GM19025 (cell line): ENCODE measurements at regions not wholly inside any gene's neighbourhood (a gene's known extent, or its start where the extent isn't known, plus 50 kb on each side); places are given as distances from the start of the nearest gene placed in this dataset.

ENCODE experiments used
- ATAC-seq: cut with Tn5 transposase; IDR thresholded peaks from one replicate; pipeline ENCODE4 v1.9.1; 2021; ENCODE audit warnings: mild to moderate bottlenecking, low read depth, moderate library complexity; ENCODE audit not compliant: unreplicated experiment

- no peak for ATAC-seq
Observed at GRCh38 chr14:97924922-97925613, 1127.9 kb downstream of the VRK1 start.

DNA sequence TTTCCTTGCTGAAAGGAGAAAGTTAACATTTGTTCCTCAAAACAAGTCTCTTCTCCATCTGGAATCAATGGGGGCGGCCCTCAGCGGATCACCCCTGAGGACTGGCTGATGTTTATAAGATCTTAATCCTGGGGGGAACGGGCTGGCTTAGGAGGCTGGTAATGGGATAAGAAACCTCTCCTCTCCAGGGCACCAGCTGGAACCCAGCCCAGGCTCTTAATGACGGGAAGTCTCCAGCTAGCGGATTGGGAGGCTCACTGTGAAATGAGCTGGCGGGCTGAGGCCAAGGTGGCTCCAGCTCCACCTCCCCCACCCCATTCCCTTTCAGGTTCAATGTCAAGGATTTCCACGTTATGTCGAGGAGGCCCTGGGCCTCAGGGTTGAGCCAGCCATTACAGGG lies 1133.0 kb downstream of the VRK1 start:
- ATAC-seq = no peak

DNA sequence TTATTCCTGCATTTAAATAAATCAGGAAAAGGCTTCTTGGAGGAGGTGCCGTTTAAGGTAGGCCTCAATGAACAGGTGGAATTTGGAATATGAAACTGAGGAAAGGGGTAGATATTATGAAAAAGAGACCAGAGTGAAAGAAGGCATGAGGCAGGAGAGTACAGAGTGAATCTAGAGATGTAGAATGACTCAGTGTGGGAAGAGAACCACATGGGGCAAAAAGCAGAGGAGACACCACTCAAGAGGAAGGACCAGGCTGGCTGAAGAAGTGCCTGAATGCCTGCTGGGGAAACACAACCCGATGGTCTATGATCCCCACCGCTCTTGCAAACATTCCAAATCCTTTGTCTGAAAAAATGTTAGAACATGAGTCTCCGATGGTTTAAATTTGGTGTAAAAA lies 1134.1 kb downstream of the VRK1 start:
- ATAC-seq = no peak

DNA sequence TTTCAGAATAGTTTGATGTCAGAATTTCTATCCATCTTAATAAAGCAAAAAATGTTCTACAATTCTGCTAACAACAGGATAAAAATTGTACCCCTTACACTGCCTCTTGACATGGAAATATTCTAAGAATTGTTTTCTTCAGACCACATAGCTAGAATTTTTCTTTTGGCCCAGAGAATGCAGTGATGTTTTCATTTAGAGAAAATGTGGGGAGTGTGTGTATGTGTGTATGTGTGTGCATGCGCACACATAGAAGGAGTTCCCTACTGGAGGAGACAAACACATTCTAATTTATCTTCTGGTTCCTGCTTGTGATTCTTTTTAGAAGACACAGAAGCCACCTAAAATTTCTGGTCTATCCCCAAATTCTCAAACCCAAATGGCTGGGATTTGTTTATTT lies 1145.7 kb downstream of the VRK1 start:
- ATAC-seq = no peak

GRCh38 chr14:97943619-97944018 lies 1146.4 kb downstream of the VRK1 start:
- ATAC-seq = no peak

DNA sequence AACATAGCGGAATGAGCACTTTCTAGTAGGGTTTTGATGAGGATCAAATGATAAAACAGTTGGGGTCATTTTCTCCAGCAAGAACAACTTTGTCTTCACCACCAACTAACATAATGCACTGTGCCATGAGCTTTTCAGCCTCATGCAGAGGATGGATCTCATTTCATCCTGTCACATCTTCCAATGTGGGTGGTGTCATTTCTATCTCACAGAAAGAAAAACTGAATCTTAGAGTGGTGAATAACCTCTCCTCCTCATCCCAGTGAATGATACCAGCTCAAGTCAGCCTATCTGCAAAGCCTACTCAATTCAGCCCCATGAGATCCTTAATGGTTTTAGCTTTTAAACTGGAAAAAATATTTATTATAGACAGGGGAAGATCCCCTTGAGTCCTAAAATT lies 1147.2 kb downstream of the VRK1 start:
- ATAC-seq = no peak

DNA sequence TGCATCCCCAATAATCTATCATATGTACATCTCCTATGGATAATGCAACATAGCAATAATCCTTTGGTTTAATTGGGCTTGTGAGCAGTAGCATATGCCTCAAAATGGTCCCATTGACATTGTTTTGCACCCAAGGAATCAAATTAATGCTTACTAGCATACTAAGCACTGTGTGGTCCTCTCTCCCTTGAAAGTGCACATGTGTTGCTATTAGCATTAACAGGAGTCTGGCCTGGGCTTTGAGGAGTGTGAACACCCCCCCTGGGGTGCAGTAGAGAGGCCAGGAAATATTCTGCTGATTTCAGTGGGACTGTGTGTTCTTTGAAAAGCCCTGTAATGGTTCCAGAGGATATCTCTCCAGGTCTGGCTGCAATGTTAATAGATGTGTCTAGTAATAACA lies 1148.4 kb downstream of the VRK1 start:
- no peak for ATAC-seq

DNA sequence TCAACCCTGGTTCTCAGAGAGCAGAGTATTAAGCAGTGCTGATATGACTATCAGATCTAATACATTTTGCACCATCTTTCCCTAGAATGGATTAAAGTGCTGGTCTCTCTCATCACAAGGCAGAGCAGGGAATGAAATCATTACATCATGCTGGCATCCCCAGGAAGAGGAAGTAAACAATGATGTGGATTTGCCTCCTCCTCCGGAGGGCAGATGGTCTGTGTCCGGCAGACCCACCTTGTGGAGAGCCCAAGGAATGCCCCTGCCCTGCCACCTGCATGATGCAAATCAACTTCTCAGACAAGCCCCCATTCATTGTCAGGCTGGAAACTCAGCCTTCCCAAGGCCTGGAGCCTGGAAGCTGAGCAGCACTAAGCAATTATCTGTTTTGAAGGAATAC lies 1149.1 kb downstream of the VRK1 start:
- ATAC-seq = no peak

GRCh38 chr14:97946641-97947040 lies 1149.5 kb downstream of the VRK1 start:
- no peak for ATAC-seq

GRCh38 chr14:97948841-97949240 lies 1151.7 kb downstream of the VRK1 start:
- no peak for ATAC-seq

DNA sequence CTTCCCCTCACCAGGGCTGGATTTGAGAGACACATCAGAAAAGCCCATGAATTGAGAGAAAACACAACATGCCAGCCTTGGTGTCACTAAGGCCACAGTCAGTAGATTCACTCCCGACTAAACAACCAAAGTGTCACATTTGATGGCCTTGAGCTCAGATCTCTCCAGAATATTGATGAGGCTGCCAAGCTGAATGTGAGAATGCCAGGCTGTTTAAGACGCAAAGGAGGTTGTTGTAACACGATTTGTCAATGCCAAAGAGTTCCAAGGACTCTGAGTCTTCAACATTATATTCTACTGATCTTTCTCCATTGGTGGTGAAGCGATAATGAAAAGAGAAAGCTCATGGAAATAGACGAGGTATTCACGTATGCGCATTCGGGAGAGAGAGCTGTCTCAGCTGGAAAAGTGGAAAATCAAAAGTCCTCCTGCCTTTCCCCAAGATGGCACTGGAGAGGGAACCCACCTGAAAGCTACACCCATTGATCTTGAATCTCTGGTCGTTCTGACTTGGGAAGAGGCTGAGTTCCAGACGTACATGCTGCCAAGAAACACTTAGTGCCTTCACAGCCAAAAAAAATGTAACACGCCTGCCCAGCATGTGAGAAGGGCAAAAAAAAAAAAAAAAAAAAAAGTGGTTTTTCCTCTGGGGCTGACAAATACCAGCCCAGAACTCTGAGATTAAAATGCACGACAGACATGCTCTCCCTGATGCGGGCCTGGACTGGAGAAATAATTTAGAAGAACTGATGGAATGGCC lies 1159.6 kb downstream of the VRK1 start:
- no peak for ATAC-seq

DNA sequence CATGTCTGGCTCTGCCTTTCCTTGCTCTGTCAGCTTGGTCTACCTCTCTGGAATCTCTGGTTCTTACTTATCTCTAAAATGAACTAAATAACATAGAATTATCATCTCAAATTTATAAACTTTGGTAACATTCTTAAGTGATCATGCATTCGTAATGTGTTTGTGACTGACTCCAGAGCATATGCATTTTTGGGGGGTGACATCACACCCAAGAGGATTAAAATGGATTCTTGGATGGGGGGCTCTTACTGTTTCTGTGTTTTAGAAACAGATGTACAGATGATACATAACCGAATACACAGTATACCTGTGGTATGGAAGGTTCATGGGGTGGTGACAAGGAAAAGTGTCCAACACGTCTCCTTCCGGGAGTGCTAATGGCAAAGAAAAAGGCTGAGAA lies 1162.1 kb downstream of the VRK1 start:
- no peak for ATAC-seq

DNA sequence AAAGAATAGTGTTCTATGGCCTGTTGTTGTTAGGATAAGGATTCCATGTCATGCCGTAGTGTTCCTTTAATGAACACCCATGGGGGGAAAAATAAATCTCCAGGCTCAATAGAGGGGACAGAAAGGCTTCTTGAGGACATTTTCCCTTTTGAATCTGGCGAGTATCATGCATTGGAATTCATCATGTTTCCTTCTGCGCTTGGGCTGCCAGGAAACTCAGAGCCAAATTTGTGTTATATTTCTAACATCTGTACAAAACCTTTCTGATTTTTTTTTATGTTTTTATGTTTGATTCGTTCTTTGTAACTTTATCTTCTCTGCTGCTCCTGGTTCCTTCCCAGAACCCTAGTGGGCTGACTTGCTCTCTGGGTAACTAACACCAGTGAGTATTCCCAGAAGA lies 1163.3 kb downstream of the VRK1 start:
- ATAC-seq = no peak

GRCh38 chr14:97970222-97970621 lies 1173.0 kb downstream of the VRK1 start:
- ATAC-seq = no peak

GRCh38 chr14:97975216-97975615 lies 1178.0 kb downstream of the VRK1 start:
- ATAC-seq = no peak

DNA sequence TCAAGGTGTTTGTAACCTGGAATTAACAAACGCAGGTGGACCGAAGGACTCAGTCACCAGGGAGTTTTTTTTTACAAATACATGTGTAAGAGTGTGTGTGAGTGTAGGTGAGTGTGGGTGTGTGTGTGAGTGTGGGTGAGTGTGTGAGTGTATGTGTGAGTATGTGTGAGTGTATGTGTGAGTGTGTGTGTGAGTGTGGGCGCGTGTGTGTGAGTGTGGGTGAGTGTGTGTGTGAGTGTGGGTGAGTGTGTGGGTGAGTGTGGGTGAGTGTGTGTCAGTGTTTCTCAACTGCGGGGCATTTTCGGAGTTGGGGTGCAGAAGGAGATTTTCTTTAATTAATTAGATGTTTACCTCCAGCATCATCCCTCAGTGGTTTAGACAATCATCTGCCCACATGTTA lies 1178.8 kb downstream of the VRK1 start:
- no peak for ATAC-seq

DNA sequence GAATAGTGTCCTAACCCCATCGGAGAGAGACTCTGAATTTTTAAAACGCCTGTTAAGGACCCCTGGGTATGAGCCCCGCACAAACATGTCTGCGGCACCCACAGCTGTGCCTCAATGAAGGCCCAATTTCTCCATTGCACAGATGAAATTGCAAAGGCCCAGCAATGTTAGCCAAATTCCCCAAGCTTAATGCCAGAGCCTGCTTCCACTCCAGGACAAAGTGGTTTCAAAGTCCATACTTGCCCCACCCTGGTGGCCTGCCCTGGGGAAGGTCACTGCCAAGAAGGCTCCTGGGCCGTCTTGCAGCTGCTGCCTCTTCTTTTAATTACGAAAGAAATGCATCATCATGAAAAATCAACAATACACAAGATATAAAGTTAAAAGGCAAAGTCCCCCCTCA lies 1179.7 kb downstream of the VRK1 start:
- no peak for ATAC-seq

DNA sequence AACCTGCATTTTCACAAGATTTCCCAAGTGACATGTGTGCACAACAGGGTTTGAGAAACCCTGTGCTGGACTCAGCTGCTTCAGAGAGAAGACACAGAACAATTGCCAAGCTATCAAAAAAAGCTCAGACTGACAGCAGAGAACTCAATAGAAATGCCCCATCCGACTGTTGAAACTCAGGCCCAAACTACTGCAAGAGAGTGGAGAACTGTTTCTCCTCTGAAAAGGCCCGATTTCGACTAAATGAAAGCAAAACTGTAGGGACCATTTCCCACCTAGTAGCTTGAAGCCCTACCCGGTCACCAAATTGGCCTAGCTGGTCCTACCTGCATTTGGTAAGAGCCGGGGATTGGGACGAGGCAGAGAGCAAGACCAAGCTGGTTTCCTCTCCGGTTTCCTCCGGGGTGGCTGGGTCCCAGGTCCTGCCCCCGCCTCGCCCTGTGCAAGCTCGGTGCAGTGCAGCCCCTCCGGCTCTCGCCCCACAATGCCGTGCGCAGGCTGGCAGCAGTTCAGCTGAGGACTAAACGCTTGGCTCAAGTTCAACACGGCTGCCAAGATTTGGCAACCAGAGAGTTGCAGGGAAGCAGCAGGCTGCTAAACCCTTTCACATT lies 1180.6 kb downstream of the VRK1 start:
- no peak for ATAC-seq

GRCh38 chr14:97978341-97978740 lies 1181.2 kb downstream of the VRK1 start:
- no peak for ATAC-seq

DNA sequence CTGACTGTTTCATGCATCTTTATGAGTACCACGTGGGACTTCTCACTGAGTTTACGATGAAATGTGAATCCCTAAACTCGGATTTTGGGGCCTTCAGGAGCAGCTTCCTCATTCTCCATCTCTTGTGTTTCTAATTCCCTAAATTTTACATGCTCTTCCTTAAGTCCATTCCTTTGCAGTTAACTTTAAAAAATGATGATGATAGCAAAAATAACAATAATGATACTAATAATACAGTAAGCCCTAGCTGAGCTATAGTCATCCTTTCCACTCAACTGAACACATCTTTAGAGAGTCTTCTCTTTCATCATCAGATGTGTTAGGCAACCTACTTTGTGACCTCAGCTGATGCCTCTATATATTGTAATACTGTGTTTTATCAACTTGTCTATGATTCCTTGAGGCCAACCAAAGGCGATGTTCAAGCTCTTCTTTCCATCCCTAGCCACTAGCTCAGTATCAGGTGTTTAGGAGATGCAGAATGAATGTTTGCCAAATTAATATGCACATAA lies 1196.4 kb downstream of the VRK1 start:
- ATAC-seq = no peak

DNA sequence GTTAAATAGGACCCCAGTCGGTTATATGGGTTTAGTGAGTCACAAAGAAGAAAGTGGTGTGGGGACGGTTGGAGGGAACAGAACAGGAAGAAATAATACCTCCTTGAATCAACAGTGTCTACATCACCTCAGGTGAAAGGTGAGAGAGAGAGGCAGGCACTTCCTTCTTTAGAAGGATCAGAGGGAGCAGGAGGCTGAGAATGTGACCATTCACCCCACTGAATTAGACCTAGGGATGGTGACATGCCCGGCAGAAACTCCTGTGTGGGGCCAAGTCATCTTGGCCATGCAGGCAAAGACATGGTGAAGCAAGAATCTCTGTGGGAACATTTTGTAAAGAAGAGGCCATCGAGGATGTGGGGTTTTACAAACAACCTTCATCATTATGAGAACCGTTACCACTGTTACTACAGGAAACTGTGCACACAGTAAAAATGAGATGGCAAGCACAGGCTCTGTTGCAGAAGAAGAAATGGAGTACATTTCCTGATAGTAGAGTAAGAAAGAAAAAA lies 1196.9 kb downstream of the VRK1 start:
- no peak for ATAC-seq
